ENCODE measurements at regions not wholly inside any gene's neighbourhood (a gene's known extent, or its start where the extent isn't known, plus 50 kb on each side); places are given as distances from the start of the nearest gene placed in this dataset.

GRCh38 chr3:36244728-36245127, 135.6 kb upstream of the STAC start:
- ChIA-PET POLR2A (ENCODE audit: low non-redundant PET) (no interaction called here), CTCF (no interaction called here)
- BruUV-seq (replicated peaks) = no TSS peak
- Histone ChIP-seq H3K27ac (ENCODE audit: low read depth, low read length, poor library complexity, severe bottlenecking) (no peak overlapping the region), H3K9me3 (ENCODE audit: low read depth, low read length, poor library complexity, severe bottlenecking) (no peaks in the 10 kb centered on the region), H3K4me1 (ENCODE audit: insufficient read depth, low read length, poor library complexity, severe bottlenecking) (no peaks in the 10 kb centered on the region), H3K4me3 (ENCODE audit: low read depth, low read length, poor library complexity, severe bottlenecking) (no peak overlapping the region), H3K36me3 (ENCODE audit: insufficient read depth, low read length, poor library complexity, severe bottlenecking) (no peaks in the 10 kb centered on the region), H3K27me3 (replicated peaks; ENCODE audit: insufficient read depth, low read depth, low read length, poor library complexity) (no peaks in the 10 kb centered on the region)
- intact Hi-C loops (cut with micrococcal nuclease; ENCODE audit: unreplicated experiment) = no loop called here
- no peak for DNase-seq (ENCODE audit: low spot score)
- TF ChIP-seq EZH2 (IDR thresholded peaks at IDR 0.05; ENCODE audit: borderline replicate concordance, low read depth, low read length, poor library complexity, severe bottlenecking) = no peak
- no peak for TF ChIP-seq CTCF (conservative IDR thresholded peaks at IDR 0.05; ENCODE audit: low read depth, low read length)

- Histone ChIP-seq H3K27ac (ENCODE audit: low read depth, low read length, poor library complexity, severe bottlenecking) (no peak overlapping the region), H3K27me3 (replicated peaks; ENCODE audit: insufficient read depth, low read depth, low read length, poor library complexity) (no peaks in the 10 kb centered on the region), H3K4me3 (ENCODE audit: low read depth, low read length, poor library complexity, severe bottlenecking) (no peak overlapping the region), H3K4me1 (ENCODE audit: insufficient read depth, low read length, poor library complexity, severe bottlenecking) (no peaks in the 10 kb centered on the region), H3K36me3 (ENCODE audit: insufficient read depth, low read length, poor library complexity, severe bottlenecking) (no peaks in the 10 kb centered on the region), H3K9me3 (ENCODE audit: low read depth, low read length, poor library complexity, severe bottlenecking) (peaks cover 3% of the 10 kb centered on the region)
- ChIA-PET POLR2A (ENCODE audit: low non-redundant PET) (no interaction called here), CTCF (no interaction called here)
- DNase-seq (ENCODE audit: low spot score) = no peak
- BruUV-seq (replicated peaks) = no TSS peak
- intact Hi-C loops (cut with micrococcal nuclease; ENCODE audit: unreplicated experiment) = no loop called here
- TF ChIP-seq EZH2 (IDR thresholded peaks at IDR 0.05; ENCODE audit: borderline replicate concordance, low read depth, low read length, poor library complexity, severe bottlenecking) (no peak), CTCF (conservative IDR thresholded peaks at IDR 0.05; ENCODE audit: low read depth, low read length) (no peak)
Measured at GRCh38 chr3:36248374-36248773, 131.9 kb upstream of the STAC start.

GRCh38 chr3:36250191-36250590, 130.1 kb upstream of the STAC start:
- POLR2A ChIA-PET (ENCODE audit: low non-redundant PET) = no interaction called here
- intact Hi-C loops (cut with micrococcal nuclease; ENCODE audit: unreplicated experiment) = no loop called here
- no TSS peak for BruUV-seq (replicated peaks)

More at GRCh38 chr3:36250191-36250590, 130.1 kb upstream of the STAC start:
- Histone ChIP-seq H3K27me3 (replicated peaks; ENCODE audit: insufficient read depth, low read depth, low read length, poor library complexity) (no peaks in the 10 kb centered on the region), H3K36me3 (ENCODE audit: insufficient read depth, low read length, poor library complexity, severe bottlenecking) (no peaks in the 10 kb centered on the region), H3K4me3 (ENCODE audit: low read depth, low read length, poor library complexity, severe bottlenecking) (no peak overlapping the region), H3K27ac (ENCODE audit: low read depth, low read length, poor library complexity, severe bottlenecking) (no peak overlapping the region), H3K4me1 (ENCODE audit: insufficient read depth, low read length, poor library complexity, severe bottlenecking) (no peaks in the 10 kb centered on the region), H3K9me3 (ENCODE audit: low read depth, low read length, poor library complexity, severe bottlenecking) (peaks cover 3% of the 10 kb centered on the region)
- TF ChIP-seq EZH2 (IDR thresholded peaks at IDR 0.05; ENCODE audit: borderline replicate concordance, low read depth, low read length, poor library complexity, severe bottlenecking) (no peak), CTCF (conservative IDR thresholded peaks at IDR 0.05; ENCODE audit: low read depth, low read length) (no peak)
- CTCF ChIA-PET = no interaction called here
- DNase-seq (ENCODE audit: low spot score) = no peak
